Vagina (tissue), 2 donors: ENCODE measurements at regions not wholly inside any gene's neighbourhood (a gene's known extent, or its start where the extent isn't known, plus 50 kb on each side); places are given as distances from the start of the nearest gene placed in this dataset.

Experiments
- DNase-seq, 2 donors: peaks; one replicate each; pipeline ENCODE4 v3.0.0-alpha.2; 2017; ENCODE audit errors: extremely low spot score in 2 of 2
- H3K27ac ChIP-seq: fragments of 200-600 bp; sonication (generic); one replicate; pipeline ENCODE4 v1.5.1; 2019
- H3K27me3 ChIP-seq: fragments of 200-600 bp; sonication (generic); one replicate; pipeline ENCODE4 v1.5.1; 2019
- H3K36me3 ChIP-seq, 2 donors: fragments of 200-600 bp; sonication (generic); one replicate each; pipeline ENCODE4 v1.5.1; 2017 to 2019
- H3K4me1 ChIP-seq: fragments of 200-600 bp; sonication (generic); one replicate; pipeline ENCODE4 v1.5.1; 2019
- H3K4me3 ChIP-seq, 2 donors: fragments of 200-600 bp; sonication (generic); 1 replicate in 1 of 2; 2 replicates in 1 of 2; pipeline ENCODE4 v1.5.1; 2016 to 2019
- H3K9me3 ChIP-seq: fragments of 200-600 bp; sonication (generic); one replicate; pipeline ENCODE4 v1.5.1; 2019
- POLR2A ChIP-seq, 2 donors: fragments of 450-650 bp; IDR thresholded peaks; one replicate each; pipeline ENCODE4 v1.6.1; 2017; ENCODE audit warnings: antibody characterized with exemption in 2 of 2, mild to moderate bottlenecking in 2 of 2, moderate library complexity in 2 of 2
- POLR2AphosphoS5 ChIP-seq, 2 donors: sonication (generic); formaldehyde crosslinking; IDR thresholded peaks; one replicate each; pipeline ENCODE4 v1.9.0; 2017; ENCODE audit warnings: antibody characterized with exemption in 2 of 2, mild to moderate bottlenecking in 2 of 2, low read depth in 1 of 2; ENCODE audit not compliant: insufficient read depth in 1 of 2
- intact Hi-C: fragments of 100-400 bp; cut with DNase I; formaldehyde crosslinking; loops from one replicate; pipeline ENCODE4 v1.15.1; 2023
- TF ChIP-seq, protein P1 (sequence below), 3 experiments: fragments of 450-650 bp in 2 of 3; fragments of 200-600 bp in 1 of 3; sonication (generic) in 1 of 3; IDR thresholded peaks; one replicate each; pipeline ENCODE4 v1.5.1; 2017 to 2019; ENCODE audit warnings: antibody characterized with exemption in 3 of 3, mild to moderate bottlenecking in 2 of 3, moderate library complexity in 2 of 3

DNA sequence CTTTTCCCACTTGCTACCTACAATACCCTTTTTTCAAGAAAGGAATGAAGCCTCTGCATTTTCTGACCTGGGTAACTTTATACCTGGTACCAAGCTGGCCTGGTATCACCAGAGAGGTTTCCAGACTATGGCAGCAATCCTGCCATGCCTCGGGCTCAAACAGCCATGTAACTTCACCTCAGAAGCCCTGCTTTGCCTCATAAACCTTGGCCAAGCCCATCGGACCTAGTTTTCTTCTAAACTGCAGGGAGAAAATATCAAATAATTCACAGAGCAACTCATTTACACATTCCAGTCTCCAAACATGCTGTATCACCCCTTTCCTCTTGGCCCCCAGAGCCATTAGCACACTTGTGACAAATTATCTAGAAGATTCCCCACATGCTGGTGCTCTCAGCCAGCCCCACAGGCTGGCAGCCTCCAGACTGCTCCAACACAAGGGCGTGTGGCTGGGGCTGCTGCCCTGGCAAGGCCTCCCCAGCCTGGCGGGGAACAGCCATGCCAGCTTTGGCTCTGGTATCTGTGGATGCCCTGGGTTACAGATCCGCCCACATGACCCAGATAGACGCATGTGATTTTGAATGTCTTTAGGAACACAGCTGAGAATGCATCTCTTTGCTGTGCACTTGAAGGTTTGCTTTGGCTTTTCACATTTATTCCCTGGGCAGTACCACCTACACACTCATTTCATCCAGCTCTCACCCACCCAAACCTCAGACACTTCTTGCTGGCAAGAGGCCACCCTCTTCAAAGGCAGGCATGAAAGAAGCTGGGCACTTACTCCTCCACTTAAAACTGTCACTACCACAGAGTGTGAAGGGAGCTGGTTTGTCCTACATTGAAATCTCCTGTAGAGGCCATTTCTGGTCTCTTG, 70.0 kb upstream of the BCAR3 start:
- DNase-seq: no peak
- Histone ChIP-seq H3K9me3 (no peaks in the 10 kb centered on the region), H3K4me3 (no peak overlapping the region), H3K4me1 (peaks cover 10% of the 10 kb centered on the region), H3K27ac (no peak overlapping the region), H3K27me3 (no peaks in the 10 kb centered on the region), H3K36me3 (no peaks in the 10 kb centered on the region)
- no peak for TF ChIP-seq POLR2A (IDR thresholded peaks at IDR 0.05)
- TF ChIP-seq POLR2AphosphoS5 (IDR thresholded peaks at IDR 0.05; ENCODE audit: insufficient read depth in 1 of 2, low read depth in 1 of 2): no peak
- TF ChIP-seq, protein P1, sequence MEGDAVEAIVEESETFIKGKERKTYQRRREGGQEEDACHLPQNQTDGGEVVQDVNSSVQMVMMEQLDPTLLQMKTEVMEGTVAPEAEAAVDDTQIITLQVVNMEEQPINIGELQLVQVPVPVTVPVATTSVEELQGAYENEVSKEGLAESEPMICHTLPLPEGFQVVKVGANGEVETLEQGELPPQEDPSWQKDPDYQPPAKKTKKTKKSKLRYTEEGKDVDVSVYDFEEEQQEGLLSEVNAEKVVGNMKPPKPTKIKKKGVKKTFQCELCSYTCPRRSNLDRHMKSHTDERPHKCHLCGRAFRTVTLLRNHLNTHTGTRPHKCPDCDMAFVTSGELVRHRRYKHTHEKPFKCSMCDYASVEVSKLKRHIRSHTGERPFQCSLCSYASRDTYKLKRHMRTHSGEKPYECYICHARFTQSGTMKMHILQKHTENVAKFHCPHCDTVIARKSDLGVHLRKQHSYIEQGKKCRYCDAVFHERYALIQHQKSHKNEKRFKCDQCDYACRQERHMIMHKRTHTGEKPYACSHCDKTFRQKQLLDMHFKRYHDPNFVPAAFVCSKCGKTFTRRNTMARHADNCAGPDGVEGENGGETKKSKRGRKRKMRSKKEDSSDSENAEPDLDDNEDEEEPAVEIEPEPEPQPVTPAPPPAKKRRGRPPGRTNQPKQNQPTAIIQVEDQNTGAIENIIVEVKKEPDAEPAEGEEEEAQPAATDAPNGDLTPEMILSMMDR (IDR thresholded peaks at IDR 0.05): no peak
- intact Hi-C loops: no loop called here

DNA sequence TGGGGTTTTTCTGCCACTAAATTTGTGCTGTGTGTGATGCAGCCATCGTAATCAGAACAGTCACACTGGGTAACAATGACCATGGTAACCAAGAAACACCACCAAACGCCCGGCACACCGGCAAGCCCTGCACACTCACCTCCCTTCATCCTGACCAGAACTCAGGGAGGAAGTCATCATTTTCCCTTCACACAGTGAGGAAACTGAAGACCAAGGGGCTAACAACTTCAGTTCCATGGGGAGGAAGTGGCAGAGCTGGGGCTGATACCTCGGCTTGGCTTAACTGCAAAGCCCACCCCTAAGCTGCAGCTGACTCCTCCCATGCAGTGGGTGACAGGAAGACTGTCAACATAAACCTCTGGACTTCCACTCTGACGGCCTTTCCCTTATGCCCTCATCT, 69.3 kb upstream of the BCAR3 start:
- H3K4me1 ChIP-seq: peaks cover 10% of the 10 kb centered on the region
- no peak overlapping the region for H3K27ac ChIP-seq
- TF ChIP-seq POLR2AphosphoS5 (IDR thresholded peaks at IDR 0.05; ENCODE audit: insufficient read depth in 1 of 2, low read depth in 1 of 2) (no peak), POLR2A (IDR thresholded peaks at IDR 0.05) (no peak)
- TF ChIP-seq, protein P1 (IDR thresholded peaks at IDR 0.05): no peak
- H3K27me3 ChIP-seq: no peaks in the 10 kb centered on the region
- DNase-seq: no peak
- intact Hi-C loops: no loop called here
- no peaks in the 10 kb centered on the region for H3K36me3 ChIP-seq
- H3K4me3 ChIP-seq: no peak overlapping the region
- no peaks in the 10 kb centered on the region for H3K9me3 ChIP-seq

DNA sequence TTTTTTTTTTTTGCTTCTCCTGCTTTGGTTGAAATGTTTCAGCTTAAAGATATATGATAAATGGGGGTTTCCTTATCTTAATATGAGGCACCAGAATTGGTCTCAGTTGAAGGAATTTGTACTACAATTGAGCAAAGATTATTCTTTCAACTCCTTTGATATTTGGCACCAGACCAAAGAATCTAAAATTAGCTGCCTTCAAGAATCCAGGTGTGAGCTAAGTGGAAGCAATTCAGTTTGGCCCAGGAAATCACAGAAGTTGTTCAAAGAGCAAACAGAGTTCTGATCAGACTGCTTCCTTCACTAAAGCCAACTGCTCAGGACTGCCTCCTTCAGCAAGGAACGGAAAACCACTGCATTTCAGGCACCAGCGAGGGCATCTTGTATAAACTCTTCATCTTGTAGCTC, 68.3 kb upstream of the BCAR3 start:
- Histone ChIP-seq H3K4me3 (no peak overlapping the region), H3K27ac (no peak overlapping the region), H3K4me1 (peaks cover 10% of the 10 kb centered on the region), H3K27me3 (no peaks in the 10 kb centered on the region), H3K9me3 (no peaks in the 10 kb centered on the region), H3K36me3 (no peaks in the 10 kb centered on the region)
- TF ChIP-seq POLR2AphosphoS5 (IDR thresholded peaks at IDR 0.05; ENCODE audit: insufficient read depth in 1 of 2, low read depth in 1 of 2): no peak
- no peak for TF ChIP-seq POLR2A (IDR thresholded peaks at IDR 0.05)
- TF ChIP-seq, protein P1 (IDR thresholded peaks at IDR 0.05): no peak
- DNase-seq: no peak
- intact Hi-C loops: no loop called here

DNA sequence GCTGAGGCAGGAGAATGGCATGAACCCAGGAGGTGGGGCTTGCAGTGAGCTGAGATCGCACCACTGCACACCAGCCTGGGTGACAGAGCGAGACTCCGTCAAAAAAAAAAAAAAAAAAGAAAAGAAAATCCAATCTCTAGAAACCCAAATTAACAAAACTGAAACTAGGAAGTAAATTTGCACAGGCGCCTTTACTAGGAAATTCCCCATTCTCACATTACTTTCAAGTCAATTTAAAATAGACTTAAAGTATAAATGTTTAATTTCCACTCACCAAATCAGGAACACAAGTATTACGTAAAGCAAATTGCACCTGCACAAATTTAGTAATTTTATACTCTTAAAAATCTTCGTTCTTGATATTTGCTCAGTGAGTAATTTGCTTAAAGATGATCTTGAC, 67.8 kb upstream of the BCAR3 start:
- DNase-seq: no peak
- Histone ChIP-seq H3K27me3 (no peaks in the 10 kb centered on the region), H3K4me1 (peaks cover 10% of the 10 kb centered on the region), H3K9me3 (no peaks in the 10 kb centered on the region), H3K27ac (no peak overlapping the region), H3K36me3 (no peaks in the 10 kb centered on the region), H3K4me3 (no peak overlapping the region)
- TF ChIP-seq POLR2A (IDR thresholded peaks at IDR 0.05) (no peak), POLR2AphosphoS5 (IDR thresholded peaks at IDR 0.05; ENCODE audit: insufficient read depth in 1 of 2, low read depth in 1 of 2) (no peak)
- TF ChIP-seq, protein P1 (IDR thresholded peaks at IDR 0.05): no peak
- intact Hi-C loops: no loop called here
